ENCODE measurements at regions not wholly inside any gene's neighbourhood (a gene's known extent, or its start where the extent isn't known, plus 50 kb on each side); places are given as distances from the start of the nearest gene placed in this dataset.

- Histone ChIP-seq H3K27me3 (no peaks in the 10 kb centered on the region), H3K4me3 (no peak overlapping the region), H3K36me3 (no peaks in the 10 kb centered on the region), H3K9me3 (no peaks in the 10 kb centered on the region), H3K27ac (no peak overlapping the region), H3K4me1 (no peaks in the 10 kb centered on the region)
- intact Hi-C loops (cut with DNase I) = no loop called here
- DNase-seq = no peak
- WGBS, 2 donors = 78 to 87% methylated on average over 17 of the region's 17 CpGs
- no peak for FAIRE-seq
- TF ChIP-seq CTCF (IDR thresholded peaks at IDR 0.05) = no peak
- ATAC-seq = no peak
Observed at GRCh38 chr16:86040496-86040895, 141.5 kb downstream of the IRF8 start.

GRCh38 chr16:86041215-86041614, 142.3 kb downstream of the IRF8 start:
- no peak for TF ChIP-seq CTCF (IDR thresholded peaks at IDR 0.05)
- 84 to 90% methylated on average over 11 of the region's 11 CpGs for WGBS, 2 donors
- Histone ChIP-seq H3K4me3 (no peak overlapping the region), H3K27me3 (no peaks in the 10 kb centered on the region), H3K36me3 (no peaks in the 10 kb centered on the region), H3K27ac (no peak overlapping the region), H3K4me1 (no peaks in the 10 kb centered on the region), H3K9me3 (no peaks in the 10 kb centered on the region)
- no peak for FAIRE-seq
- no peak for DNase-seq
- intact Hi-C loops (cut with DNase I) = no loop called here
- no peak for ATAC-seq

- FAIRE-seq = no peak
- no peaks in the 10 kb centered on the region for H3K9me3 ChIP-seq
- TF ChIP-seq CTCF (IDR thresholded peaks at IDR 0.05) = no peak
- DNase-seq = no peak
- intact Hi-C loops (cut with DNase I) = no loop called here
- no peaks in the 10 kb centered on the region for H3K27me3 ChIP-seq
- H3K4me3 ChIP-seq = no peak overlapping the region
- H3K4me1 ChIP-seq = no peaks in the 10 kb centered on the region
- H3K27ac ChIP-seq = no peak overlapping the region
- ATAC-seq = no peak
- 43 to 81% methylated on average over 4 of the region's 4 CpGs for WGBS, 2 donors
- no peaks in the 10 kb centered on the region for H3K36me3 ChIP-seq
Observed at GRCh38 chr16:86041807-86042206, 142.8 kb downstream of the IRF8 start.

- no peak for FAIRE-seq
- Histone ChIP-seq H3K4me1 (no peaks in the 10 kb centered on the region), H3K36me3 (no peaks in the 10 kb centered on the region), H3K27me3 (no peaks in the 10 kb centered on the region), H3K9me3 (no peaks in the 10 kb centered on the region), H3K27ac (no peak overlapping the region), H3K4me3 (no peak overlapping the region)
- no peak for DNase-seq
- no peak for ATAC-seq
- no peak for TF ChIP-seq CTCF (IDR thresholded peaks at IDR 0.05)
- 52 to 72% methylated on average over 9 of the region's 9 CpGs for WGBS, 2 donors
- intact Hi-C loops (cut with DNase I) = no loop called here
Observed at GRCh38 chr16:86042393-86042792, 143.4 kb downstream of the IRF8 start.

- Histone ChIP-seq H3K9me3 (no peaks in the 10 kb centered on the region), H3K27ac (no peak overlapping the region), H3K4me3 (no peak overlapping the region), H3K36me3 (no peaks in the 10 kb centered on the region), H3K4me1 (no peaks in the 10 kb centered on the region), H3K27me3 (peaks cover 0 to under 1% (median 0%) of the 10 kb centered on the region in 4 donors)
- ATAC-seq = no peak
- intact Hi-C loops (cut with DNase I) = no loop called here
- no peak for DNase-seq
- 64 to 70% methylated on average over 12 of the region's 12 CpGs for WGBS, 2 donors
- no peak for FAIRE-seq
- no peak for TF ChIP-seq CTCF (IDR thresholded peaks at IDR 0.05)
Observed at GRCh38 chr16:86042996-86043725, 144.2 kb downstream of the IRF8 start.

Measured in pancreas (tissue), 10 donors.